HL-60 (cell line): ENCODE measurements at regions not wholly inside any gene's neighbourhood (a gene's known extent, or its start where the extent isn't known, plus 50 kb on each side); places are given as distances from the start of the nearest gene placed in this dataset.

Source experiments
- DNase-seq, 2 experiments: peaks; one replicate each; pipeline ENCODE4 v3.0.0-alpha.2; 2010 to 2020; ENCODE audit warnings: low read depth in 1 of 2, low spot score in 1 of 2
- H3K27ac ChIP-seq: fragments of 250-450 bp; sonication (Bioruptor Pico); replicated peaks from 2 replicates; pipeline ENCODE4 v1.5.1; 2020; ENCODE audit warnings: mild to moderate bottlenecking, moderate library complexity
- H3K27me3 ChIP-seq: fragments of 250-450 bp; sonication (Bioruptor Pico); 2 replicates; pipeline ENCODE4 v1.5.1; 2021; ENCODE audit warnings: mild to moderate bottlenecking, moderate library complexity; ENCODE audit not compliant: insufficient read depth, poor library complexity, severe bottlenecking
- H3K4me3 ChIP-seq: replicated peaks from 2 replicates; pipeline ENCODE4 v1.5.1; 2011; ENCODE audit warnings: mild to moderate bottlenecking, control low read depth, low read length; ENCODE audit not compliant: insufficient read depth
- CTCF ChIP-seq: IDR thresholded peaks from one replicate; pipeline ENCODE4 v1.5.1; 2011; ENCODE audit warnings: low read length, control low read depth, inconsistent platforms; ENCODE audit not compliant: insufficient read depth
- GABPA ChIP-seq: IDR thresholded peaks from 2 replicates; pipeline ENCODE4 v1.6.1; 2012; ENCODE audit warnings: low read depth
- POLR2AphosphoS5 ChIP-seq: IDR thresholded peaks from 2 replicates; pipeline ENCODE4 v1.6.1; 2012; ENCODE audit warnings: low read depth
- REST ChIP-seq: IDR thresholded peaks from 2 replicates; pipeline ENCODE4 v1.6.1; 2012; ENCODE audit warnings: low read depth; ENCODE audit not compliant: insufficient replicate concordance
- SPI1 ChIP-seq: IDR thresholded peaks from 2 replicates; pipeline ENCODE4 v1.6.1; 2012; ENCODE audit warnings: low read depth, mild to moderate bottlenecking, borderline replicate concordance

GRCh38 chr4:129179276-129179675 is 83.3 kb downstream of the C4orf33 start:
- TF ChIP-seq GABPA (no peak), POLR2AphosphoS5 (no peak), REST (no peak), CTCF (no peak), SPI1 (no peak)
- H3K27me3 ChIP-seq: no peaks in the 10 kb centered on the region
- no peak overlapping the region for H3K4me3 ChIP-seq
- H3K27ac ChIP-seq: no peak overlapping the region
- DNase-seq: no peak

GRCh38 chr4:129189630-129190029 is 93.7 kb downstream of the C4orf33 start:
- H3K27ac ChIP-seq: no peak overlapping the region
- TF ChIP-seq REST: no peak
- TF ChIP-seq SPI1: no peak
- TF ChIP-seq GABPA: no peak
- TF ChIP-seq POLR2AphosphoS5: no peak
- no peak for TF ChIP-seq CTCF
- H3K4me3 ChIP-seq: no peak overlapping the region
- DNase-seq: no peak
- H3K27me3 ChIP-seq: no peaks in the 10 kb centered on the region

- DNase-seq: no peak
- TF ChIP-seq GABPA (no peak), REST (no peak), POLR2AphosphoS5 (no peak), CTCF (no peak), SPI1 (no peak)
- no peak overlapping the region for H3K27ac ChIP-seq
- no peak overlapping the region for H3K4me3 ChIP-seq
- no peaks in the 10 kb centered on the region for H3K27me3 ChIP-seq
These were observed 97.6 kb downstream of the C4orf33 start for GRCh38 chr4:129193357-129194100.
